SHP77 (cell line): ENCODE measurements at regions not wholly inside any gene's neighbourhood (a gene's known extent, or its start where the extent isn't known, plus 50 kb on each side); places are given as distances from the start of the nearest gene placed in this dataset.
A peak's percentile ranks its signal among the peaks of the same experiment; 100 is the strongest.
"Not testable (repeated sequence)": the region's sequence is repeated elsewhere in the genome, so short reads cannot be mapped to it uniquely, and the experiment has no call there.

Experiments
- DNase-seq, 2 experiments: peaks; one replicate each; lab custom pipeline; 2025; lab: John Stamatoyannopoulos, UW

- DNase-seq, result no peak
Measured at GRCh38 chr12:114501474-114501807, 95.5 kb upstream of the TBX5 start.

- no peak for DNase-seq
Measured at GRCh38 chr12:114500775-114501473, 95.0 kb upstream of the TBX5 start.

GRCh38 chr12:114500131-114500530 lies 94.2 kb upstream of the TBX5 start:
- no peak for DNase-seq

GRCh38 chr12:114499338-114499737 lies 93.4 kb upstream of the TBX5 start:
- DNase-seq, result no peak

- no peak for DNase-seq
Measured at GRCh38 chr12:114491916-114492315, 86.0 kb upstream of the TBX5 start.

GRCh38 chr12:114484822-114485459 lies 79.0 kb upstream of the TBX5 start:
- DNase-seq, result not testable (repeated sequence)

- no peak for DNase-seq
Measured at GRCh38 chr12:114483996-114484395, 78.1 kb upstream of the TBX5 start.

GRCh38 chr12:114481200-114481535 lies 75.2 kb upstream of the TBX5 start:
- DNase-seq, result no peak

- no peak for DNase-seq
Measured at GRCh38 chr12:114480337-114481199, 74.6 kb upstream of the TBX5 start.

- DNase-seq, result no peak
Measured at GRCh38 chr12:114479831-114480230, 73.9 kb upstream of the TBX5 start.

GRCh38 chr12:114478865-114479264 lies 72.9 kb upstream of the TBX5 start:
- no peak for DNase-seq

- DNase-seq, result no peak
Measured at GRCh38 chr12:114477989-114478395, 72.0 kb upstream of the TBX5 start.

GRCh38 chr12:114476159-114476558 lies 70.2 kb upstream of the TBX5 start:
- DNase-seq, result peak; percentile 30 to 49

GRCh38 chr12:114473717-114474116 lies 67.8 kb upstream of the TBX5 start:
- DNase-seq, result no peak

- no peak for DNase-seq
Measured at GRCh38 chr12:114473018-114473417, 67.1 kb upstream of the TBX5 start.

GRCh38 chr12:114457620-114458019 lies 51.7 kb upstream of the TBX5 start:
- DNase-seq, result no peak
